OCI-LY3 (cell line): ENCODE measurements at regions not wholly inside any gene's neighbourhood (a gene's known extent, or its start where the extent isn't known, plus 50 kb on each side); places are given as distances from the start of the nearest gene placed in this dataset.

Experiments used
- EZH2phosphoT487 ChIP-seq: fragments of 200-600 bp; shearing (Covaris generic); IDR thresholded peaks from 2 replicates; pipeline ENCODE4 v1.6.1; 2018; ENCODE audit warnings: antibody characterized with exemption, mixed run types, low read depth
- TF ChIP-seq, protein P1 (sequence below): fragments of 200-600, 300-600 bp; sonication (generic); IDR thresholded peaks from 2 replicates; pipeline ENCODE4 v1.5.1; 2014; ENCODE audit warnings: antibody characterized with exemption, low read length, low read depth

- TF ChIP-seq, protein P1, sequence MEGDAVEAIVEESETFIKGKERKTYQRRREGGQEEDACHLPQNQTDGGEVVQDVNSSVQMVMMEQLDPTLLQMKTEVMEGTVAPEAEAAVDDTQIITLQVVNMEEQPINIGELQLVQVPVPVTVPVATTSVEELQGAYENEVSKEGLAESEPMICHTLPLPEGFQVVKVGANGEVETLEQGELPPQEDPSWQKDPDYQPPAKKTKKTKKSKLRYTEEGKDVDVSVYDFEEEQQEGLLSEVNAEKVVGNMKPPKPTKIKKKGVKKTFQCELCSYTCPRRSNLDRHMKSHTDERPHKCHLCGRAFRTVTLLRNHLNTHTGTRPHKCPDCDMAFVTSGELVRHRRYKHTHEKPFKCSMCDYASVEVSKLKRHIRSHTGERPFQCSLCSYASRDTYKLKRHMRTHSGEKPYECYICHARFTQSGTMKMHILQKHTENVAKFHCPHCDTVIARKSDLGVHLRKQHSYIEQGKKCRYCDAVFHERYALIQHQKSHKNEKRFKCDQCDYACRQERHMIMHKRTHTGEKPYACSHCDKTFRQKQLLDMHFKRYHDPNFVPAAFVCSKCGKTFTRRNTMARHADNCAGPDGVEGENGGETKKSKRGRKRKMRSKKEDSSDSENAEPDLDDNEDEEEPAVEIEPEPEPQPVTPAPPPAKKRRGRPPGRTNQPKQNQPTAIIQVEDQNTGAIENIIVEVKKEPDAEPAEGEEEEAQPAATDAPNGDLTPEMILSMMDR, result no peak
- no peak for TF ChIP-seq EZH2phosphoT487
These were observed 222.0 kb upstream of the LRIG3 start for GRCh38 chr12:59142183-59142790.
